IMR-90 (cell line): ENCODE measurements at regions not wholly inside any gene's neighbourhood (a gene's known extent, or its start where the extent isn't known, plus 50 kb on each side); places are given as distances from the start of the nearest gene placed in this dataset.

ENCODE experiments used
- ATAC-seq: fragments of 200-7000 bp; cut with Tn5 transposase; 2 replicates; pipeline ENCODE4 v1.9.1; 2020; ENCODE audit warnings: low read depth, mild to moderate bottlenecking, moderate library complexity
- BruUV-seq: library from RNA; stranded (reverse); fragments of 400-500 nt; replicated peaks from 2 replicates; lab custom pipeline; 2021; lab: Mats Ljungman, UMichigan
- CTCF ChIA-PET: fragments of 300-600 bp; formaldehyde crosslinking; extraction: SDS; loops from one replicate; lab custom pipeline; 2021; ENCODE audit warnings: antibody characterized with exemption; lab: Yijun Ruan, JAX
- POLR2A ChIA-PET: fragments of 300-600 bp; sonication (Branson Sonifier 250); formaldehyde crosslinking; loops from one replicate; lab custom pipeline; 2022; ENCODE audit warnings: antibody characterized with exemption; ENCODE audit not compliant: unreplicated experiment; lab: Charles Lee
- DNase-seq: peaks from one replicate; pipeline ENCODE4 v3.0.0; 2013
- H2AFZ ChIP-seq: replicated peaks from 2 replicates; pipeline ENCODE3; 2013; ENCODE audit warnings: low read length, mild to moderate bottlenecking; ENCODE audit not compliant: poor library complexity
- H2AK5ac ChIP-seq: 2 replicates; pipeline ENCODE4 v1.6.1; 2013; ENCODE audit warnings: low read depth, low read length, inconsistent platforms
- H2AK9ac ChIP-seq: replicated peaks from 2 replicates; pipeline ENCODE3; 2013; ENCODE audit warnings: mild to moderate bottlenecking, low read depth, low read length, moderate library complexity; ENCODE audit not compliant: poor library complexity
- H2BK120ac ChIP-seq: 2 replicates; pipeline ENCODE4 v1.6.1; 2013; ENCODE audit warnings: low read depth, low read length, inconsistent platforms
- H2BK15ac ChIP-seq: 3 replicates; pipeline ENCODE4 v1.6.1; 2013; ENCODE audit warnings: low read depth, low read length, inconsistent platforms
- H2BK20ac ChIP-seq: 2 replicates; pipeline ENCODE4 v1.6.1; 2013; ENCODE audit warnings: low read depth, mild to moderate bottlenecking, inconsistent platforms, low read length, moderate library complexity
- H2BK5ac ChIP-seq: 2 replicates; pipeline ENCODE4 v1.6.1; 2013; ENCODE audit warnings: mild to moderate bottlenecking, low read depth, low read length, inconsistent platforms; ENCODE audit not compliant: poor library complexity, severe bottlenecking
- H3K14ac ChIP-seq: replicated peaks from 2 replicates; pipeline ENCODE4 v1.6.1; 2013; ENCODE audit warnings: low read depth, low read length, inconsistent platforms
- H3K18ac ChIP-seq: 2 replicates; pipeline ENCODE4 v1.6.1; 2013; ENCODE audit warnings: low read depth, low read length, control low read depth
- H3K23ac ChIP-seq: 2 replicates; pipeline ENCODE4 v1.6.1; 2013; ENCODE audit warnings: low read depth, low read length, inconsistent platforms
- H3K27ac ChIP-seq: 2 replicates; pipeline ENCODE4 v1.5.1; 2013; ENCODE audit warnings: mild to moderate bottlenecking, control low read depth, low read length; ENCODE audit not compliant: insufficient read depth
- H3K27me3 ChIP-seq: 2 replicates; pipeline ENCODE4 v1.6.1; 2013; ENCODE audit warnings: low read length; ENCODE audit not compliant: control insufficient read depth, insufficient read depth
- H3K36me3 ChIP-seq: 2 replicates; pipeline ENCODE4 v1.6.1; 2013; ENCODE audit warnings: low read length, mixed read lengths; ENCODE audit not compliant: control insufficient read depth, insufficient read depth
- H3K4ac ChIP-seq: 2 replicates; pipeline ENCODE4 v1.6.1; 2013; ENCODE audit warnings: low read depth, low read length, inconsistent platforms
- H3K4me1 ChIP-seq: 2 replicates; pipeline ENCODE4 v1.6.1; 2013; ENCODE audit warnings: low read length, mixed read lengths; ENCODE audit not compliant: control insufficient read depth, insufficient read depth
- H3K4me2 ChIP-seq: 2 replicates; pipeline ENCODE4 v1.6.1; 2013; ENCODE audit warnings: low read depth, mild to moderate bottlenecking, control low read depth, low read length, moderate library complexity
- H3K4me3 ChIP-seq: 2 replicates; pipeline ENCODE4 v1.5.1; 2013; ENCODE audit warnings: low read depth, mild to moderate bottlenecking, control low read depth, low read length, moderate library complexity; ENCODE audit not compliant: insufficient read depth
- H3K56ac ChIP-seq: 2 replicates; pipeline ENCODE4 v1.6.1; 2013; ENCODE audit warnings: low read length, inconsistent platforms; ENCODE audit not compliant: insufficient read depth; ENCODE audit errors: extremely low read depth
- H3K79me1 ChIP-seq, 2 experiments: 2 replicates each; pipeline ENCODE4 v1.6.1; 2013; ENCODE audit warnings: low read length in 2 of 2, inconsistent platforms in 1 of 2, low read depth in 1 of 2
- H3K9ac ChIP-seq: 2 replicates; pipeline ENCODE4 v1.6.1; 2013; ENCODE audit warnings: low read depth, low read length, control low read depth
- H3K9me1 ChIP-seq: 2 replicates; pipeline ENCODE4 v1.6.1; 2013; ENCODE audit warnings: low read length, inconsistent platforms; ENCODE audit not compliant: insufficient read depth
- H3K9me3 ChIP-seq: 2 replicates; pipeline ENCODE4 v1.6.1; 2013; ENCODE audit warnings: low read length; ENCODE audit not compliant: control insufficient read depth, insufficient read depth
- H4K20me1 ChIP-seq: 2 replicates; pipeline ENCODE4 v1.6.1; 2013; ENCODE audit warnings: low read length, inconsistent platforms; ENCODE audit not compliant: insufficient read depth
- H4K5ac ChIP-seq: 2 replicates; pipeline ENCODE4 v1.6.1; 2013; ENCODE audit warnings: mild to moderate bottlenecking, low read depth, low read length, control low read depth
- H4K8ac ChIP-seq, 2 experiments: 2 replicates each; pipeline ENCODE4 v1.6.1; 2013; ENCODE audit warnings: low read depth in 2 of 2, low read length in 2 of 2, control low read depth in 1 of 2, inconsistent platforms in 1 of 2
- H4K91ac ChIP-seq: 2 replicates; pipeline ENCODE4 v1.6.1; 2013; ENCODE audit warnings: low read depth, low read length, inconsistent platforms; ENCODE audit not compliant: insufficient read depth
- BHLHE40 ChIP-seq: fragments of 150-350 bp; IDR thresholded peaks from 2 replicates; pipeline ENCODE4 v1.6.1; 2016; ENCODE audit warnings: mild to moderate bottlenecking, low read depth, low read length
- CEBPB ChIP-seq: IDR thresholded peaks from 2 replicates; pipeline ENCODE4 v1.6.1; 2012; ENCODE audit warnings: low read depth, low read length, improper control_type of control experiment
- CHD1 ChIP-seq: IDR thresholded peaks from 2 replicates; pipeline ENCODE4 v1.6.1; 2012; ENCODE audit warnings: low read depth, low read length, improper control_type of control experiment
- CTCF ChIP-seq: conservative IDR thresholded peaks from 2 replicates; pipeline ENCODE4 v1.5.1; 2012; ENCODE audit warnings: mild to moderate bottlenecking, low read depth, low read length, improper control_type of control experiment
- ELK1 ChIP-seq: fragments of 150-350 bp; IDR thresholded peaks from 2 replicates; pipeline ENCODE4 v1.6.1; 2016; ENCODE audit warnings: low read depth, mild to moderate bottlenecking, low read length, moderate library complexity, borderline replicate concordance
- FOS ChIP-seq: fragments of 150-350 bp; IDR thresholded peaks from 2 replicates; pipeline ENCODE4 v1.6.1; 2016; ENCODE audit warnings: low read depth, low read length
- MAFK ChIP-seq: IDR thresholded peaks from 2 replicates; pipeline ENCODE4 v1.6.1; 2012; ENCODE audit warnings: low read depth, low read length, improper control_type of control experiment
- MAZ ChIP-seq: IDR thresholded peaks from 2 replicates; pipeline ENCODE4 v1.6.1; 2012; ENCODE audit warnings: low read depth, mild to moderate bottlenecking, low read length, improper control_type of control experiment, moderate library complexity, borderline replicate concordance
- MXI1 ChIP-seq: IDR thresholded peaks from 2 replicates; pipeline ENCODE4 v1.6.1; 2012; ENCODE audit warnings: low read depth, mild to moderate bottlenecking, low read length, moderate library complexity, borderline replicate concordance
- NFE2L2 ChIP-seq: fragments of 150-350 bp; IDR thresholded peaks from 2 replicates; pipeline ENCODE4 v1.6.1; 2016; ENCODE audit warnings: low read depth, mild to moderate bottlenecking, low read length
- POLR2A ChIP-seq: IDR thresholded peaks from 2 replicates; pipeline ENCODE4 v1.6.1; 2012; ENCODE audit warnings: mild to moderate bottlenecking, low read depth, low read length
- RAD21 ChIP-seq: IDR thresholded peaks from 2 replicates; pipeline ENCODE4 v1.6.1; 2012; ENCODE audit warnings: low read length, improper control_type of control experiment
- RCOR1 ChIP-seq: IDR thresholded peaks from 2 replicates; pipeline ENCODE4 v1.6.1; 2012; ENCODE audit warnings: mild to moderate bottlenecking, low read length, improper control_type of control experiment; ENCODE audit not compliant: insufficient replicate concordance
- RFX5 ChIP-seq: IDR thresholded peaks from 2 replicates; pipeline ENCODE4 v1.8.0; 2012; ENCODE audit warnings: low read depth, mild to moderate bottlenecking, low read length, moderate library complexity
- SMC3 ChIP-seq: fragments of 150-350 bp; IDR thresholded peaks from 2 replicates; pipeline ENCODE4 v1.6.1; 2016; ENCODE audit warnings: low read depth, mild to moderate bottlenecking, antibody characterized with exemption, low read length, moderate library complexity
- WGBS, 2 experiments: methylation state at CpG; one replicate each; pipeline versions ENCODE4 v1.1.5 to v1.1.7; 2013; ENCODE audit warnings: missing lambda C conversion rate in 2 of 2; ENCODE audit not compliant: insufficient read length in 1 of 2; ENCODE audit errors: extremely low coverage in 2 of 2; 5-methylcytosine and 5-hydroxymethylcytosine counted together
- dilution Hi-C: fragments of 300-500 bp; cut with HindIII; formaldehyde crosslinking; loops from one replicate; pipeline ENCODE4 v1.14.3; 2018; ENCODE audit warnings: low sequenced_read_pairs; ENCODE audit not compliant: unreplicated experiment
- in situ Hi-C: fragments of 300-500 bp; cut with MboI; formaldehyde crosslinking; loops from 3 replicates; pipeline ENCODE4 v1.14.3; 2019; ENCODE audit warnings: low sequenced_read_pairs, inconsistent platforms, mixed read lengths
- intact Hi-C: fragments of 100-400 bp; cut with micrococcal nuclease; formaldehyde crosslinking; loops from 2 replicates; pipeline ENCODE4 v1.10.0; 2022
- TF ChIP-seq, protein P1 (sequence below): fragments of 150-350 bp; IDR thresholded peaks from 2 replicates; pipeline ENCODE4 v1.6.1; 2017; ENCODE audit warnings: mild to moderate bottlenecking, antibody characterized with exemption, low read length, low read depth

DNA sequence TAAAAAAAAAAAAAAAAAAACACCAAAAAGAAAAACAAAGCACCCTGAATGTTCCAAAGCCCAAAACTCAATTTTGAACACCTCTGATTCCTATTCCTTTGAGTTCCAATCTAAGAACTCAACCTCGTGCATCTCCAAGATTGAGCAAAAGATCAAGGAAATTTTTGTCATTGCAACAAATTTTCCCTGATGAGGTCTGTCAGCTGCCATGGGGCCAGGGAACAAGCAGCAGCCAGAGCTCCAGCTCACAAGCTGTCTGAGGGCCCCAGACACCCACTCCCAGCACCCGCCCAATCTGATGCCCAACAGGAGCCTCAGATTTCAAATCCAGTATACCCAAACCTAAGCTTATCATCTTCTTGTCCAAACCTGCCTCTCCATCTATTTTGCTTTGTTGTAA, 87.6 kb upstream of the ACP3 start:
- no peaks in the 10 kb centered on the region for H3K27me3 ChIP-seq
- H4K8ac ChIP-seq = no peak overlapping the region
- no peak overlapping the region for H3K27ac ChIP-seq
- DNase-seq (no peak), ATAC-seq (no peak)
- H4K20me1 ChIP-seq = no peaks in the 10 kb centered on the region
- BruUV-seq = no TSS peak
- no peaks in the 10 kb centered on the region; the same call in 1 of the 2 replicates for H3K4me1 ChIP-seq
- H3K9ac ChIP-seq = no peak overlapping the region
- no peak overlapping the region for H3K4ac ChIP-seq
- intact Hi-C loops = no loop called here
- H3K4me2 ChIP-seq = no peak overlapping the region
- no peaks in the 10 kb centered on the region for H3K79me1 ChIP-seq
- no peak overlapping the region for H3K18ac ChIP-seq
- H2AFZ ChIP-seq = no peak overlapping the region
- H3K14ac ChIP-seq = no peak overlapping the region
- no peak overlapping the region for H3K23ac ChIP-seq
- TF ChIP-seq MAFK (no peak), ELK1 (no peak), RAD21 (no peak), RFX5 (no peak), BHLHE40 (no peak), CHD1 (no peak), MXI1 (no peak), CEBPB (no peak), SMC3 (no peak), MAZ (no peak), CTCF (no peak), RCOR1 (no peak), POLR2A (no peak), FOS (no peak), NFE2L2 (no peak)
- TF ChIP-seq, protein P1, sequence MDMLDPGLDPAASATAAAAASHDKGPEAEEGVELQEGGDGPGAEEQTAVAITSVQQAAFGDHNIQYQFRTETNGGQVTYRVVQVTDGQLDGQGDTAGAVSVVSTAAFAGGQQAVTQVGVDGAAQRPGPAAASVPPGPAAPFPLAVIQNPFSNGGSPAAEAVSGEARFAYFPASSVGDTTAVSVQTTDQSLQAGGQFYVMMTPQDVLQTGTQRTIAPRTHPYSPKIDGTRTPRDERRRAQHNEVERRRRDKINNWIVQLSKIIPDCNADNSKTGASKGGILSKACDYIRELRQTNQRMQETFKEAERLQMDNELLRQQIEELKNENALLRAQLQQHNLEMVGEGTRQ = no peak
- H3K36me3 ChIP-seq = no peaks in the 10 kb centered on the region
- no peak overlapping the region for H2BK120ac ChIP-seq
- 57% methylated on average over 1 of the region's 2 CpGs; no CpG with 5 or more reads in 1 of the 2 experiments for WGBS, 2 experiments
- no peak overlapping the region for H3K56ac ChIP-seq
- ChIA-PET CTCF (no interaction called here), POLR2A (interaction anchor here (0.6 kb wide), 1 partner anchor 13 kb away, joined by 4 read pairs; no protein-coding TSS in a partner anchor)
- no peak overlapping the region for H2BK5ac ChIP-seq
- no peak overlapping the region for H4K91ac ChIP-seq
- H3K9me1 ChIP-seq = no peaks in the 10 kb centered on the region
- no peak overlapping the region for H4K5ac ChIP-seq
- no peak overlapping the region for H2AK9ac ChIP-seq
- no peak overlapping the region for H2AK5ac ChIP-seq
- H2BK15ac ChIP-seq = no peak overlapping the region
- dilution Hi-C loops = no loop called here
- in situ Hi-C loops = no loop called here
- no peak overlapping the region for H3K4me3 ChIP-seq
- H3K9me3 ChIP-seq = no peaks in the 10 kb centered on the region
- no peak overlapping the region for H2BK20ac ChIP-seq
